HG03521 (cell line): ENCODE measurements at regions not wholly inside any gene's neighbourhood (a gene's known extent, or its start where the extent isn't known, plus 50 kb on each side); places are given as distances from the start of the nearest gene placed in this dataset.
"Not testable (repeated sequence)": the region's sequence is repeated elsewhere in the genome, so short reads cannot be mapped to it uniquely, and the experiment has no call there.

Experiments
- ATAC-seq: cut with Tn5 transposase; IDR thresholded peaks from one replicate; pipeline ENCODE4 v1.9.1; 2021; ENCODE audit warnings: mild to moderate bottlenecking, moderate library complexity; ENCODE audit not compliant: unreplicated experiment

- no peak for ATAC-seq
These were observed 942.6 kb upstream of the SPRY2 start for GRCh38 chr13:81283561-81283960.

GRCh38 chr13:81283062-81283461 is 942.1 kb upstream of the SPRY2 start:
- no peak for ATAC-seq

- ATAC-seq, result no peak
These were observed 934.8 kb upstream of the SPRY2 start for GRCh38 chr13:81275666-81276258.

- ATAC-seq, result no peak
These were observed 906.8 kb upstream of the SPRY2 start for GRCh38 chr13:81247711-81248110.

- no peak for ATAC-seq
These were observed 905.6 kb upstream of the SPRY2 start for GRCh38 chr13:81246556-81246955.

GRCh38 chr13:81244011-81244410 is 903.1 kb upstream of the SPRY2 start:
- ATAC-seq, result no peak

GRCh38 chr13:81230386-81230785 is 889.5 kb upstream of the SPRY2 start:
- no peak for ATAC-seq

- not testable (repeated sequence) for ATAC-seq
These were observed 885.9 kb upstream of the SPRY2 start for GRCh38 chr13:81226830-81227229.

- no peak for ATAC-seq
These were observed 883.4 kb upstream of the SPRY2 start for GRCh38 chr13:81224209-81224833.

GRCh38 chr13:81223778-81224177 is 882.9 kb upstream of the SPRY2 start:
- ATAC-seq, result no peak

- ATAC-seq, result no peak
These were observed 870.8 kb upstream of the SPRY2 start for GRCh38 chr13:81211713-81212112.

- ATAC-seq, result no peak
These were observed 866.7 kb upstream of the SPRY2 start for GRCh38 chr13:81207636-81208035.

GRCh38 chr13:81207231-81207630 is 866.3 kb upstream of the SPRY2 start:
- ATAC-seq, result no peak

- ATAC-seq, result no peak
These were observed 862.9 kb upstream of the SPRY2 start for GRCh38 chr13:81203783-81204182.

GRCh38 chr13:81199956-81200355 is 859.0 kb upstream of the SPRY2 start:
- no peak for ATAC-seq

- ATAC-seq, result no peak
These were observed 857.0 kb upstream of the SPRY2 start for GRCh38 chr13:81197966-81198365.

GRCh38 chr13:81197483-81197882 is 856.6 kb upstream of the SPRY2 start:
- ATAC-seq, result no peak

- no peak for ATAC-seq
These were observed 853.4 kb upstream of the SPRY2 start for GRCh38 chr13:81194362-81194761.

- no peak for ATAC-seq
These were observed 843.8 kb upstream of the SPRY2 start for GRCh38 chr13:81184556-81185265.

- no peak for ATAC-seq
These were observed 831.7 kb upstream of the SPRY2 start for GRCh38 chr13:81172603-81173002.

GRCh38 chr13:81171065-81171647 is 830.2 kb upstream of the SPRY2 start:
- ATAC-seq, result no peak

- not testable (repeated sequence) for ATAC-seq
These were observed 822.9 kb upstream of the SPRY2 start for GRCh38 chr13:81163823-81164222.
